ENCODE measurements at regions not wholly inside any gene's neighbourhood (a gene's known extent, or its start where the extent isn't known, plus 50 kb on each side); places are given as distances from the start of the nearest gene placed in this dataset.

DNA sequence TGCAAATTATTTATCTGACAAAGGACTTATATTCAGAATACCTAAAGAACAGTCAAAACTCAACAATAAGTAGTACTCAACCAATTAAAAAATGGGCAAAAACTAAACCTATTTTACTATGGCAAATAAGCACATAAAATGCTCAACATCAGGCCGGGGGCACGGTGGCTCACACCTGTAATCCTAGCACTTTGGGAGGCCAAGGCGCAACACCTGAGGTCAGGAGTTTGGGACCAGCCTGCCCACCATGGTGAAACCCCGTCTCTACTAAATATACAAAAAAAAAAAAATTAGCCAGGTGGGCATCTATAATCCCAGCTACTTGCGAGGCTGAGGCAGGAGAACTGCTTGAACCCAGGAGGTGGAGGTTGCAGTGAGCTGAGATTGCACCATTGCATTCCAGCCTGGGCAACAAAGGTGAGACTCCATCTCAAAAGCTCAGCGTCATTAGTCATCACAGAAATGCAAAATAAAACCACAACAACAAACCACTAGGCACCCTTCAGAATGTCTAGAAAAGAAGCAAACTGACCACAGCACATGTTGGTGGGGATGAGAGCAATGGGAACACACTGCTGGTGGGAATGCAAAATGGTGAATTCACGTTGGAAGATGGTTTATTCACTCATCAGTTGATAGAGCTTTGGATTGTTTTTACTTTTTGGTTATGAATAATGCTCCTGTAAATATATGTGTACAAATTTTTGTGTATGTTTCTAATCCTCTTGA lies 180.6 kb upstream of the SOX1 start:
- no peak overlapping the region for H3K27ac ChIP-seq
- H3K4me3 ChIP-seq = no peak overlapping the region
- TF ChIP-seq POLR2AphosphoS5 (IDR thresholded peaks at IDR 0.05) (no peak), POLR2A (IDR thresholded peaks at IDR 0.05) (no peak), EP300 (IDR thresholded peaks at IDR 0.05) (no peak)
- TF ChIP-seq, protein P1, sequence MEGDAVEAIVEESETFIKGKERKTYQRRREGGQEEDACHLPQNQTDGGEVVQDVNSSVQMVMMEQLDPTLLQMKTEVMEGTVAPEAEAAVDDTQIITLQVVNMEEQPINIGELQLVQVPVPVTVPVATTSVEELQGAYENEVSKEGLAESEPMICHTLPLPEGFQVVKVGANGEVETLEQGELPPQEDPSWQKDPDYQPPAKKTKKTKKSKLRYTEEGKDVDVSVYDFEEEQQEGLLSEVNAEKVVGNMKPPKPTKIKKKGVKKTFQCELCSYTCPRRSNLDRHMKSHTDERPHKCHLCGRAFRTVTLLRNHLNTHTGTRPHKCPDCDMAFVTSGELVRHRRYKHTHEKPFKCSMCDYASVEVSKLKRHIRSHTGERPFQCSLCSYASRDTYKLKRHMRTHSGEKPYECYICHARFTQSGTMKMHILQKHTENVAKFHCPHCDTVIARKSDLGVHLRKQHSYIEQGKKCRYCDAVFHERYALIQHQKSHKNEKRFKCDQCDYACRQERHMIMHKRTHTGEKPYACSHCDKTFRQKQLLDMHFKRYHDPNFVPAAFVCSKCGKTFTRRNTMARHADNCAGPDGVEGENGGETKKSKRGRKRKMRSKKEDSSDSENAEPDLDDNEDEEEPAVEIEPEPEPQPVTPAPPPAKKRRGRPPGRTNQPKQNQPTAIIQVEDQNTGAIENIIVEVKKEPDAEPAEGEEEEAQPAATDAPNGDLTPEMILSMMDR (IDR thresholded peaks at IDR 0.05) = no peak
- H3K27me3 ChIP-seq = peaks cover 27% of the 10 kb centered on the region
- H3K9me3 ChIP-seq = no peaks in the 10 kb centered on the region
- no peaks in the 10 kb centered on the region for H3K36me3 ChIP-seq
- DNase-seq (ENCODE audit: low spot score in 2 of 2) = peak in 1 of 2 donors; percentile 15
- 83% methylated on average over 7 of the region's 7 CpGs for WGBS
- no peaks in the 10 kb centered on the region for H3K4me1 ChIP-seq

DNA sequence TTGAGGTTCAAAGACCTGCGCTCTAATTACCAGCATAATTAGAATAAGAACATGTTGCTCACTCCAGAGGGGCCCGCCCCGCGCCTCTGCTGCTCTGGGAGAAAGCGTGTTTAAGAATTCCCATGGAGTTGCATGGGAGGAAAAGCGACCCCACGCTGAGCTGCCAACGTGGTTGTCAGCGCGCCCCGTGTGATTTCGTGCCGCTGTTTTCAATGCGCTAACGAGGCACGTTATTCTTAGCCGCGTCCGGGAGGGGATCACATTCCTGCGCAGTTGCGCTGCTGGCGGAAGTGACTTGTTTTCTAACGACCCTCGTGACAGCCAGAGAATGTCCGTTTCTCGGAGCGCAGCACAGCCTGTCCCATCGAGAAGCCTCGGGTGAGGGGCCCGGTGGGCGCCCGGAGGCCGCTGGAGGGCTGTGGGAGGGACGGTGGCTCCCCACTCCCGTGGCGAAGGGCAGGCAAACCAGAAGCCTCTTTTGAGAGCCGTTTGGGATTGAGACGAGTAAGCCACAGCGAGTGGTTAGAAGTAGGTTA lies 173.8 kb upstream of the SOX1 start:
- H3K27ac ChIP-seq = no peak overlapping the region
- DNase-seq (ENCODE audit: low spot score in 2 of 2) = peak in 1 of 2 donors; percentile 74
- H3K4me3 ChIP-seq = peak overlapping the region; percentile 39
- no peaks in the 10 kb centered on the region for H3K36me3 ChIP-seq
- TF ChIP-seq EP300 (IDR thresholded peaks at IDR 0.05) = no peak
- no peak for TF ChIP-seq POLR2AphosphoS5 (IDR thresholded peaks at IDR 0.05)
- TF ChIP-seq, protein P1 (IDR thresholded peaks at IDR 0.05) = no peak
- no peak for TF ChIP-seq POLR2A (IDR thresholded peaks at IDR 0.05)
- WGBS = 2% methylated on average over 19 of the region's 39 CpGs
- H3K27me3 ChIP-seq = peaks cover 43% of the 10 kb centered on the region
- no peaks in the 10 kb centered on the region for H3K9me3 ChIP-seq
- peaks cover 17% of the 10 kb centered on the region for H3K4me1 ChIP-seq

DNA sequence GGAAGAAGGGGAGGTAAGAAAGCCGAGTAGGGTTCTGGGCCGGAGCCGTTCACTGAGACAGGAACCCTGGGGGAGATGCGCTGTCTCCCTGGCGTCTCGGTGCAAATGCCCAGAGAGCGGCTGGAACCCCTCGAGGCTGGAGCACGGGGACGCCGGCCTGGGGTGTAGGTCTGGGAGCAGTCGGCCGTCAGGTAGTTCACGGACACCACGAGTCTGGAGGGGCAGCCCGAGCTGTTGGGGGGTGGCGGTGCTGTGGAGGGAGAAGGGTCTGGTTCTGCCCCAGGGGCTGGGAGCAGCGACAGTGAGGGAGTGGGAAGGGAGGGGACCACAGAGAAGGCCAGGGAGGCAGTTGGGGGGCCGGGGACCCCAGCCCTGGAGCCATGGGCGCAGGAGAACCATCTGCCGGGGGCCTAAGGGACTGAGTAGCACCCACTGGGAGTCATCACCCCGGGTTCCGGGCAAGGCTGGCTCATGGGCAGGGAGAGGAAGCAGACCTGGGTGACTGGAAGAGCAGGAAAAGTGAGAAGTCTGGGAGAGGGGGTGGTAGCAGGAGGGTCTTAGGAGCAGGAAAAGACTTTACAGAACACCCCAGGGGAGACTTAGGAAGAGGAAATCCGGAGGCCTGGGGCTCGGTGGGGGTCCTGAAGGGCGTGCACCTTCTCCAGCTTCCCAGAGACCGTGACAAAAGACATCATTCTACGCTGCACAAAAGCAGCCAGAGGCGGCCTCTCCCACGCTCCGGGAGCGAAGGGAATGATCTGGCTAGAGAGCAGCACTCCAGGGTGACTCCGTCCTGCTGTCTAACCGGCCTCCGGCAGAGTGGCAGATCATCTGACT lies 173.1 kb upstream of the SOX1 start:
- H3K4me3 ChIP-seq = peak overlapping the region; percentile 39
- peaks cover 17% of the 10 kb centered on the region for H3K4me1 ChIP-seq
- no peak overlapping the region for H3K27ac ChIP-seq
- H3K27me3 ChIP-seq = peaks cover 43% of the 10 kb centered on the region
- TF ChIP-seq EP300 (IDR thresholded peaks at IDR 0.05) (no peak), POLR2A (IDR thresholded peaks at IDR 0.05) (no peak), POLR2AphosphoS5 (IDR thresholded peaks at IDR 0.05) (no peak)
- TF ChIP-seq, protein P1 (IDR thresholded peaks at IDR 0.05) = no peak
- no peaks in the 10 kb centered on the region for H3K36me3 ChIP-seq
- peak in 1 of 2 donors; percentile 72 for DNase-seq (ENCODE audit: low spot score in 2 of 2)
- H3K9me3 ChIP-seq = no peaks in the 10 kb centered on the region
- 9% methylated on average over 29 of the region's 35 CpGs for WGBS

DNA sequence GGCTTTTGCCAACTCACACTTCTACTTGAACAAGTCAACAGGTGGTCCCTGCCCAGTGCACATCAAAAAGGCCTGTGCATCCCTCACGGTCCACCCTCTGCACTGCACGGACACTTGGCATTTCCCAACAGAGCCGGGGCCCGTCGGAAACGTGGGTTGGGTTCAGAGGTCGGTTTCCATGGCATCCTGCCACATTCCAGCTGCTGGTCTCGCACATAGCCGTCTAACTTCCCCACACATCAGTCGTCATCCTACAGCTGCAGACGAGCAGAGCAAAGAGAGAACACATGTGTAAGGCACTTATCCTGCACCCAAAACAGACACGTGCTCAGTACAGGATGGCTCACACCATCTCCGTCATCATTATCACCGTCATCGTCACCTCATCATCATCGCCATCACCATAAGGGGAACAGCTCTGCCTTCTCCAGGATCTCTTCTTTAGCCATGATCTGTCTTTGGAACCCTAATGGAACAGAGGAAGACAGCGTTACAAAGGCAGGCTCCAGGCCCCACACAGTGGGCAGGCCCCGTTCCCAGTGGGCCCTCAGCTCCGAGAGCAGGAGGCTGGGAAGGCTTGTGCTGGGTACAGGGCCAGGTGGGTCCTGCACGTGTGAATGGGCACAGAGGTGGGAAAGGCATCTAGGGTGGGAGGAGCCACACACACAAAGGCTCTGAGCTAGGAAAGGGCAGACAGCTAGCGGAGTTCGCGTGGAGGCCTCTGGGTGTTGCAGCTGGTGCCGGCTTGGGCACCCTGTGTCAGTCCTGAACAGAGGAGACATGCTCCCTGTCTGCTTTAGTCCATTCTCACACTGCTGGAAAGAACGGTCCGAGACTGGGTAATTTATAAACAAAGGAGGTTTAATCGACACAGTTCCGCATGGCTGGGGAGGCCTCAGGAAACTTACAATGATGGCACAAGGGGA lies 170.8 kb upstream of the SOX1 start:
- WGBS = 81% methylated on average over 20 of the region's 28 CpGs
- H3K9me3 ChIP-seq = no peaks in the 10 kb centered on the region
- H3K27ac ChIP-seq = no peak overlapping the region
- H3K4me1 ChIP-seq = peaks cover 17% of the 10 kb centered on the region
- no peak for TF ChIP-seq POLR2AphosphoS5 (IDR thresholded peaks at IDR 0.05)
- TF ChIP-seq, protein P1 (IDR thresholded peaks at IDR 0.05) = no peak
- no peak for TF ChIP-seq POLR2A (IDR thresholded peaks at IDR 0.05)
- no peak for TF ChIP-seq EP300 (IDR thresholded peaks at IDR 0.05)
- H3K4me3 ChIP-seq = no peak overlapping the region
- DNase-seq (ENCODE audit: low spot score in 2 of 2) = peak in 1 of 2 donors; percentile 55
- H3K36me3 ChIP-seq = no peaks in the 10 kb centered on the region
- peaks cover 29% of the 10 kb centered on the region for H3K27me3 ChIP-seq

Data from suprapubic skin (tissue), 4 donors.